DND-41 (cell line): ENCODE measurements at regions not wholly inside any gene's neighbourhood (a gene's known extent, or its start where the extent isn't known, plus 50 kb on each side); places are given as distances from the start of the nearest gene placed in this dataset.

ENCODE experiments used
- CTCF ChIP-seq: IDR thresholded peaks from 2 replicates; pipeline ENCODE4 v1.5.1; 2012; ENCODE audit warnings: borderline replicate concordance, low read length, moderate library complexity, mild to moderate bottlenecking; ENCODE audit not compliant: poor library complexity, severe bottlenecking; ENCODE audit errors: extremely low read depth
- EZH2 ChIP-seq: IDR thresholded peaks from 3 replicates; pipeline ENCODE4 v1.6.1; 2012; ENCODE audit warnings: borderline replicate concordance, low read depth, mild to moderate bottlenecking, moderate library complexity, low read length, inconsistent platforms; ENCODE audit not compliant: severe bottlenecking

GRCh38 chrX:150202641-150203247 is 160.4 kb upstream of the MAMLD1 start:
- TF ChIP-seq CTCF (no peak), EZH2 (no peak)
